ENCODE measurements at regions not wholly inside any gene's neighbourhood (a gene's known extent, or its start where the extent isn't known, plus 50 kb on each side); places are given as distances from the start of the nearest gene placed in this dataset.

GRCh38 chr5:154679501-154679900 is 75.7 kb upstream of the LARP1 start:
- Histone ChIP-seq H3F3A (replicated peaks; ENCODE audit: low read depth) (no peaks in the 10 kb centered on the region; the same call in 1 of the 2 replicates), H3K4me3 (no peak overlapping the region), H3K36me3 (ENCODE audit: insufficient read depth) (no peaks in the 10 kb centered on the region), H4K20me1 (replicated peaks; ENCODE audit: insufficient read depth) (no peaks in the 10 kb centered on the region), H2AFZ (peak overlapping the region; percentile 63; the same call in 1 of the 2 replicates), H3K79me2 (replicated peaks; ENCODE audit: insufficient read depth) (peaks cover 14% of the 10 kb centered on the region), H3K4me2 (no peak overlapping the region), H3K9me2 (ENCODE audit: insufficient read depth) (no peaks in the 10 kb centered on the region; the same call in 1 of the 2 replicates), H3K27ac (ENCODE audit: low read depth) (no peak overlapping the region), H3K4me1 (ENCODE audit: insufficient read depth) (peaks cover 10% of the 10 kb centered on the region), H3K27me3 (ENCODE audit: insufficient read depth) (no peaks in the 10 kb centered on the region)
- ATAC-seq (no peak), DNase-seq (ENCODE audit: low spot score) (no peak)
- peaks cover 26% of the 10 kb centered on the region for H3K27me3 Mint-ChIP-seq (ENCODE audit: insufficient read depth, low read depth, poor library complexity)
- no peak overlapping the region for H3K27ac Mint-ChIP-seq
- peaks cover 3% of the 10 kb centered on the region; the same call in 2 of the 3 replicates for H3K36me3 Mint-ChIP-seq (ENCODE audit: low read depth)
- peaks cover 16% of the 10 kb centered on the region for H3K4me1 Mint-ChIP-seq
- H3K9me3 Mint-ChIP-seq, result peaks cover 3% of the 10 kb centered on the region; the same call in 1 of the 3 replicates
- TF ChIP-seq NANOG (IDR thresholded peaks at IDR 0.05; ENCODE audit: borderline replicate concordance) (no peak), JUNB (IDR thresholded peaks at IDR 0.05; ENCODE audit: unreplicated experiment) (no peak), ZNF462 (CRISPR knock-in tag; IDR thresholded peaks at IDR 0.05) (no peak), STAT1 (IDR thresholded peaks at IDR 0.05; ENCODE audit: unreplicated experiment) (no peak), EZH2phosphoT487 (IDR thresholded peaks at IDR 0.05; ENCODE audit: unreplicated experiment) (no peak), EZH2 (IDR thresholded peaks at IDR 0.05; ENCODE audit: low read depth, unreplicated experiment) (no peak), ZNF114 (CRISPR knock-in tag; IDR thresholded peaks at IDR 0.05) (no peak), ZNF331 (CRISPR knock-in tag; IDR thresholded peaks at IDR 0.05; ENCODE audit: low read depth) (no peak), POLR2AphosphoS5 (IDR thresholded peaks at IDR 0.05; ENCODE audit: low read depth) (no peak), CREB1 (CRISPR knock-in tag; IDR thresholded peaks at IDR 0.05; ENCODE audit: low read depth) (no peak)
- TF ChIP-seq, protein P1, sequence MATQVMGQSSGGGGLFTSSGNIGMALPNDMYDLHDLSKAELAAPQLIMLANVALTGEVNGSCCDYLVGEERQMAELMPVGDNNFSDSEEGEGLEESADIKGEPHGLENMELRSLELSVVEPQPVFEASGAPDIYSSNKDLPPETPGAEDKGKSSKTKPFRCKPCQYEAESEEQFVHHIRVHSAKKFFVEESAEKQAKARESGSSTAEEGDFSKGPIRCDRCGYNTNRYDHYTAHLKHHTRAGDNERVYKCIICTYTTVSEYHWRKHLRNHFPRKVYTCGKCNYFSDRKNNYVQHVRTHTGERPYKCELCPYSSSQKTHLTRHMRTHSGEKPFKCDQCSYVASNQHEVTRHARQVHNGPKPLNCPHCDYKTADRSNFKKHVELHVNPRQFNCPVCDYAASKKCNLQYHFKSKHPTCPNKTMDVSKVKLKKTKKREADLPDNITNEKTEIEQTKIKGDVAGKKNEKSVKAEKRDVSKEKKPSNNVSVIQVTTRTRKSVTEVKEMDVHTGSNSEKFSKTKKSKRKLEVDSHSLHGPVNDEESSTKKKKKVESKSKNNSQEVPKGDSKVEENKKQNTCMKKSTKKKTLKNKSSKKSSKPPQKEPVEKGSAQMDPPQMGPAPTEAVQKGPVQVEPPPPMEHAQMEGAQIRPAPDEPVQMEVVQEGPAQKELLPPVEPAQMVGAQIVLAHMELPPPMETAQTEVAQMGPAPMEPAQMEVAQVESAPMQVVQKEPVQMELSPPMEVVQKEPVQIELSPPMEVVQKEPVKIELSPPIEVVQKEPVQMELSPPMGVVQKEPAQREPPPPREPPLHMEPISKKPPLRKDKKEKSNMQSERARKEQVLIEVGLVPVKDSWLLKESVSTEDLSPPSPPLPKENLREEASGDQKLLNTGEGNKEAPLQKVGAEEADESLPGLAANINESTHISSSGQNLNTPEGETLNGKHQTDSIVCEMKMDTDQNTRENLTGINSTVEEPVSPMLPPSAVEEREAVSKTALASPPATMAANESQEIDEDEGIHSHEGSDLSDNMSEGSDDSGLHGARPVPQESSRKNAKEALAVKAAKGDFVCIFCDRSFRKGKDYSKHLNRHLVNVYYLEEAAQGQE (IDR thresholded peaks at IDR 0.05; ENCODE audit: unreplicated experiment), result no peak
- TF ChIP-seq, protein P2, sequence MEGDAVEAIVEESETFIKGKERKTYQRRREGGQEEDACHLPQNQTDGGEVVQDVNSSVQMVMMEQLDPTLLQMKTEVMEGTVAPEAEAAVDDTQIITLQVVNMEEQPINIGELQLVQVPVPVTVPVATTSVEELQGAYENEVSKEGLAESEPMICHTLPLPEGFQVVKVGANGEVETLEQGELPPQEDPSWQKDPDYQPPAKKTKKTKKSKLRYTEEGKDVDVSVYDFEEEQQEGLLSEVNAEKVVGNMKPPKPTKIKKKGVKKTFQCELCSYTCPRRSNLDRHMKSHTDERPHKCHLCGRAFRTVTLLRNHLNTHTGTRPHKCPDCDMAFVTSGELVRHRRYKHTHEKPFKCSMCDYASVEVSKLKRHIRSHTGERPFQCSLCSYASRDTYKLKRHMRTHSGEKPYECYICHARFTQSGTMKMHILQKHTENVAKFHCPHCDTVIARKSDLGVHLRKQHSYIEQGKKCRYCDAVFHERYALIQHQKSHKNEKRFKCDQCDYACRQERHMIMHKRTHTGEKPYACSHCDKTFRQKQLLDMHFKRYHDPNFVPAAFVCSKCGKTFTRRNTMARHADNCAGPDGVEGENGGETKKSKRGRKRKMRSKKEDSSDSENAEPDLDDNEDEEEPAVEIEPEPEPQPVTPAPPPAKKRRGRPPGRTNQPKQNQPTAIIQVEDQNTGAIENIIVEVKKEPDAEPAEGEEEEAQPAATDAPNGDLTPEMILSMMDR (conservative IDR thresholded peaks at IDR 0.05; ENCODE audit: low read depth in 2 of 2), result no peak
- TF ChIP-seq, protein P3, sequence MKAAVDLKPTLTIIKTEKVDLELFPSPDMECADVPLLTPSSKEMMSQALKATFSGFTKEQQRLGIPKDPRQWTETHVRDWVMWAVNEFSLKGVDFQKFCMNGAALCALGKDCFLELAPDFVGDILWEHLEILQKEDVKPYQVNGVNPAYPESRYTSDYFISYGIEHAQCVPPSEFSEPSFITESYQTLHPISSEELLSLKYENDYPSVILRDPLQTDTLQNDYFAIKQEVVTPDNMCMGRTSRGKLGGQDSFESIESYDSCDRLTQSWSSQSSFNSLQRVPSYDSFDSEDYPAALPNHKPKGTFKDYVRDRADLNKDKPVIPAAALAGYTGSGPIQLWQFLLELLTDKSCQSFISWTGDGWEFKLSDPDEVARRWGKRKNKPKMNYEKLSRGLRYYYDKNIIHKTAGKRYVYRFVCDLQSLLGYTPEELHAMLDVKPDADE (IDR thresholded peaks at IDR 0.05), result no peak
- no peak overlapping the region for H3K4me3 Mint-ChIP-seq
